Common myeloid progenitor, CD34-positive (primary cell): ENCODE measurements at regions not wholly inside any gene's neighbourhood (a gene's known extent, or its start where the extent isn't known, plus 50 kb on each side); places are given as distances from the start of the nearest gene placed in this dataset.

Experiments used
- CTCF ChIA-PET: fragments of 350-600 bp; sonication (Branson Sonifier 250); formaldehyde crosslinking; loops from one replicate; lab custom pipeline; 2021; ENCODE audit warnings: antibody characterized with exemption; lab: Charles Lee
- POLR2A ChIA-PET: fragments of 350-600 bp; sonication (Branson Sonifier 250); formaldehyde crosslinking; loops from one replicate; lab custom pipeline; 2021; ENCODE audit warnings: antibody characterized with exemption; lab: Charles Lee
- DNase-seq, 3 donors: peaks; one replicate each; pipeline versions ENCODE4 v3.0.0 to v3.0.0-alpha.2; 2013
- H3K27ac ChIP-seq, 2 experiments: 1 replicate in 1 of 2; 2 replicates in 1 of 2; pipeline ENCODE4 v1.7.0; 2013; ENCODE audit warnings: inconsistent platforms in 2 of 2, low read length in 2 of 2, mild to moderate bottlenecking in 2 of 2, low read depth in 1 of 2, moderate library complexity in 1 of 2; ENCODE audit not compliant: severe bottlenecking in 2 of 2, insufficient read depth in 1 of 2, poor library complexity in 1 of 2
- H3K27me3 ChIP-seq, 5 experiments: replicated peaks in 2 of 5; 1 replicate in 3 of 5; 2 replicates in 2 of 5; pipeline versions ENCODE4 v1.6.1 to v1.7.0; 2013; ENCODE audit warnings: low read length in 4 of 5, mild to moderate bottlenecking in 2 of 5, moderate library complexity in 2 of 5, inconsistent platforms in 1 of 5; ENCODE audit not compliant: insufficient read depth in 5 of 5, control insufficient read depth in 4 of 5
- H3K36me3 ChIP-seq, 4 experiments: 1 replicate in 2 of 4; 2 replicates in 2 of 4; pipeline versions ENCODE4 v1.6.1 to v1.7.0; 2013; ENCODE audit warnings: low read length in 3 of 4, control low read depth in 1 of 4, mild to moderate bottlenecking in 1 of 4; ENCODE audit not compliant: control insufficient read depth in 4 of 4, insufficient read depth in 4 of 4
- H3K4me1 ChIP-seq, 4 experiments: 1 replicate in 3 of 4; 2 replicates in 1 of 4; pipeline versions ENCODE4 v1.6.1 to v1.7.1; 2013; ENCODE audit warnings: low read length in 3 of 4, mild to moderate bottlenecking in 3 of 4, control low read depth in 1 of 4, inconsistent platforms in 1 of 4, moderate library complexity in 1 of 4; ENCODE audit not compliant: control insufficient read depth in 4 of 4, insufficient read depth in 4 of 4; ENCODE audit errors: control extremely low read depth in 1 of 4
- H3K4me3 ChIP-seq, 7 experiments: 1 replicate in 4 of 7; 2 replicates in 3 of 7; pipeline versions ENCODE4 v1.5.1 to v1.7.0; 2013; ENCODE audit warnings: mild to moderate bottlenecking in 7 of 7, low read length in 6 of 7, moderate library complexity in 6 of 7, inconsistent platforms in 2 of 7, low read depth in 2 of 7, control low read depth in 1 of 7; ENCODE audit not compliant: insufficient read depth in 4 of 7, control insufficient read depth in 1 of 7; ENCODE audit errors: extremely low read depth in 1 of 7
- H3K9me3 ChIP-seq, 5 experiments: 1 replicate in 4 of 5; 2 replicates in 1 of 5; pipeline versions ENCODE4 v1.6.1 to v1.7.1; 2013; ENCODE audit warnings: low read length in 4 of 5, mild to moderate bottlenecking in 2 of 5, inconsistent platforms in 1 of 5, low read depth in 1 of 5, moderate library complexity in 1 of 5; ENCODE audit not compliant: control insufficient read depth in 4 of 5, insufficient read depth in 2 of 5; ENCODE audit errors: control extremely low read depth in 1 of 5
- WGBS: methylation state at CpG from one replicate; pipeline ENCODE4 v1.1.5; 2013; ENCODE audit not compliant: insufficient coverage; 5-methylcytosine and 5-hydroxymethylcytosine counted together

DNA sequence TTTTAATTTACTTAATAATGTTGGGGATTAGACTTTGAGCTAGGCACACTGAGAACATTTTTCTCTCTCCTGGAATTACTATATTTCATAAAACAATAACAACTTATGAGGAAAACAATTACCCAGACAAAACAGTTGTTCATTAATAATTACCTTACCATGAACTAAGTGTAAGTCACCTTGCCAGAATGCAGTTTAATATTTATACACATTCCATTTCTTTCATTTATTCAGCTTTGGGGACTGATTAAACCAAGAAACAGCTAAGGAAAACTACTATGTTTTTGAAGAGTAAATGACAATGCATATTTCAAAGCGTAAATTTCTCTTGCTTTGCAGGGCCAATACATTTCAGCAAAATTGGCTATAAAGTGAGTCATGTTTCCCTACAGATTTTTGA lies 616.2 kb downstream of the PRELID2 start:
- no peaks in the 10 kb centered on the region for H3K4me1 ChIP-seq
- no CpG with 5 or more reads among the region's 1 CpG for WGBS
- POLR2A ChIA-PET: no interaction called here
- no peaks in the 10 kb centered on the region for H3K36me3 ChIP-seq
- no peak overlapping the region for H3K4me3 ChIP-seq
- no peaks in the 10 kb centered on the region for H3K27me3 ChIP-seq
- CTCF ChIA-PET: no interaction called here
- no peak overlapping the region for H3K27ac ChIP-seq
- peaks cover 0 to 1% (median 0%) of the 10 kb centered on the region in 5 experiments for H3K9me3 ChIP-seq
- DNase-seq: no peak

DNA sequence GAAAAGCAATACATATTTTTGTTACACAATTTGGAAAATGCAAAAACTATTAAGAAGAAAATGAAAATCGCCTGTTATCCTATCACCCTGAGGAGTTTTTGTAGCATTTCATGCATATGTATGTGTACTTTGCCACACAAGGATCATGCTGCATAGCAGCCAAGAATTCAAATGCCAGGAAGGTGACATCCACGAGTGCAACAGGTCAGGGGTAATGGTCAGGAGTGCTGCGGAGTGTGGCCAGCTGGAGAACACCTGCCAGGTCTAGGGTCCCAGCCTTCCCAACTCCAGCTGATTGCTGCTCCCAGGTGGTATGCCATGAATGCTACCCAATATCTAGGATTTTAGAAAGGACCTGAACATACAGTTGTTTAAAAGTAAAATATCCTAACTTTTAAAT lies 617.1 kb downstream of the PRELID2 start:
- H3K27ac ChIP-seq: no peak overlapping the region
- no peak overlapping the region for H3K4me3 ChIP-seq
- H3K27me3 ChIP-seq: no peaks in the 10 kb centered on the region
- H3K36me3 ChIP-seq: no peaks in the 10 kb centered on the region
- no peak for DNase-seq
- CTCF ChIA-PET: no interaction called here
- WGBS: 85% methylated on average over 2 of the region's 3 CpGs
- POLR2A ChIA-PET: no interaction called here
- H3K9me3 ChIP-seq: peaks cover 0 to 1% (median 0%) of the 10 kb centered on the region in 5 experiments
- H3K4me1 ChIP-seq: no peaks in the 10 kb centered on the region

DNA sequence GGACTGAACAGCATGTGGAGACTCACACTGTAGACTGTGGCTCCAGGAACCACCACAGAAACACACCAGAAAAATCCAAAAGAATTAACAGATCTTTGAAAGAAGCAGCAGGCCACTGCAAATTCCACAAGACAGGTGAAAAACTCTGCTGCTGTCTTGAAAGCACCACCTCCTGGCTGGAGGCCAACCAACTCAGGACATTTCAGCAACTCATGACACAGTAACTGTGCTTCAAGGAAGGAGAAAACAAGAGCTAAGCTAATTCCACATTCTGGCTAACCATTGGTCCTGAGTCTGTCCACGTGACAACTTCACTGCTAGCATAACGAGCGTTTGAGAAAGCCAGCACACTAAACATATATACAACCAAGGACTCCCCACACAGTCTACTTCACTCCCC lies 625.1 kb downstream of the PRELID2 start:
- Histone ChIP-seq H3K4me1 (no peaks in the 10 kb centered on the region), H3K27ac (no peak overlapping the region), H3K9me3 (peaks cover 0 to 4% (median 0%) of the 10 kb centered on the region in 5 experiments), H3K36me3 (no peaks in the 10 kb centered on the region), H3K27me3 (no peaks in the 10 kb centered on the region), H3K4me3 (no peak overlapping the region)
- DNase-seq: no peak
- 100% methylated on average over 3 of the region's 3 CpGs for WGBS
- CTCF ChIA-PET: no interaction called here
- POLR2A ChIA-PET: no interaction called here

DNA sequence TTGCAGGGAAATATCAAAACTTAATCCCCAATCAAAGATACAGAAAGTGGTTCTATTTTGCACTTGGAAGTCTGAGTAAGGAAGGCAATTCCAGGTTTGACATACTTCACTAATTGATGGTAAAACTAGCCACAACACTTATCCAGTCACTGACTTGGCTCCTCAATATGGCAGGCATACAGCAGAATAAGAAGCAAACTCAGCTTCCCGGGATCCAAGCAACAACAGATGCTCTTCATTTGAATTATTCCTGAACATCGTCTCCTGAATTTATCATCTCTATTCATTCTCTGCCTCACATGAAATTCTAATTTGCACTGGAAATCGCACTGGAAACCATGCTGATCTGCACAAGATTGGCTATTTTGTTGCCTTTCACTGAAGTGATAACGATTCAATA lies 629.6 kb downstream of the PRELID2 start:
- no peak for DNase-seq
- no peaks in the 10 kb centered on the region for H3K27me3 ChIP-seq
- CTCF ChIA-PET: no interaction called here
- no peaks in the 10 kb centered on the region for H3K36me3 ChIP-seq
- 100% methylated on average over 3 of the region's 4 CpGs for WGBS
- no peak overlapping the region for H3K27ac ChIP-seq
- H3K9me3 ChIP-seq: peaks cover 0 to 4% (median 0%) of the 10 kb centered on the region in 5 experiments
- POLR2A ChIA-PET: no interaction called here
- H3K4me3 ChIP-seq: no peak overlapping the region
- H3K4me1 ChIP-seq: no peaks in the 10 kb centered on the region

DNA sequence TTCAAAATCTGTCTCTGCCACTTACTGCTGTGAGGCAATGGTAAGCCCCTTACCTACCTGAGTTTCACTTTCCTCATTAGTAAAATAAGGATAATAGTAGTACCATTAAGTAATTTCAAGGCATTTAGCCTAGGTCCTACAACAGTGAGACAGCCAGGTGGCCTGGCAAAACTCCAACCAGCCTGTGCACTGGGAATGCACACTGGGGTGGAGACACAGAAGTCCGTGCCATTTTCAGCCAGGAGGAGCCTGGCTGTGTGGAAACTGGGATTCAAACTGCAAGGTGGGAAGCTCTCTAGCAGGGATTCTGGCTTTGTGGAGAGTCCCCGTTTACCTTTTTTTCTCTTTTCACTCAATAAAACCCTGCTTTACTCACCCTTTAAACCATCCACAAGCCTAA lies 630.4 kb downstream of the PRELID2 start:
- no peaks in the 10 kb centered on the region for H3K27me3 ChIP-seq
- H3K9me3 ChIP-seq: peaks cover 0 to 4% (median 0%) of the 10 kb centered on the region in 5 experiments
- DNase-seq: no peak
- no peaks in the 10 kb centered on the region for H3K4me1 ChIP-seq
- WGBS: no CpG with 5 or more reads among the region's 2 CpGs
- no peak overlapping the region for H3K4me3 ChIP-seq
- CTCF ChIA-PET: no interaction called here
- POLR2A ChIA-PET: no interaction called here
- H3K36me3 ChIP-seq: no peaks in the 10 kb centered on the region
- H3K27ac ChIP-seq: no peak overlapping the region

DNA sequence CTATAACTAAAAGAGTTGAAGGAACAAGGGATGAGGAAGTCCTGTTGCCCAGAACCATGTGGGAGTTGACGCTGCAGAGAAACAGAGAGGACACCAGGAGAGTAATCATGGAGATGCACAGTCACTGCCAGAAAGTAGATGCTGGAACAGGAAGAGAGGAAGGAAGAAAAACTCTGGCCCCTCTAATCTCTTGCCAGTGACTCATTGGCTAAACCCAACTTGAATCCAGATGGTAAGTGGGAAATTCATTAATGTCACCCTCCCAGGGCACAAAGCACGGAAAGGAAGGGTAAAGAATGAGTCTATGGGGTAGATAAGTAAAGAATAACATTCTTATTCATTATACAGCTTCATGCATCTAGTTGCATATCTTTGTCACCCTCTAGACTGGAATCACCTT lies 631.9 kb downstream of the PRELID2 start:
- ChIA-PET CTCF (no interaction called here), POLR2A (no interaction called here)
- H3K4me1 ChIP-seq: no peaks in the 10 kb centered on the region
- WGBS: 87% methylated on average over 1 of the region's 2 CpGs
- peaks cover 0 to 3% (median 0%) of the 10 kb centered on the region in 5 experiments for H3K9me3 ChIP-seq
- DNase-seq: no peak
- no peak overlapping the region for H3K4me3 ChIP-seq
- no peaks in the 10 kb centered on the region for H3K36me3 ChIP-seq
- no peak overlapping the region for H3K27ac ChIP-seq
- H3K27me3 ChIP-seq: no peaks in the 10 kb centered on the region

DNA sequence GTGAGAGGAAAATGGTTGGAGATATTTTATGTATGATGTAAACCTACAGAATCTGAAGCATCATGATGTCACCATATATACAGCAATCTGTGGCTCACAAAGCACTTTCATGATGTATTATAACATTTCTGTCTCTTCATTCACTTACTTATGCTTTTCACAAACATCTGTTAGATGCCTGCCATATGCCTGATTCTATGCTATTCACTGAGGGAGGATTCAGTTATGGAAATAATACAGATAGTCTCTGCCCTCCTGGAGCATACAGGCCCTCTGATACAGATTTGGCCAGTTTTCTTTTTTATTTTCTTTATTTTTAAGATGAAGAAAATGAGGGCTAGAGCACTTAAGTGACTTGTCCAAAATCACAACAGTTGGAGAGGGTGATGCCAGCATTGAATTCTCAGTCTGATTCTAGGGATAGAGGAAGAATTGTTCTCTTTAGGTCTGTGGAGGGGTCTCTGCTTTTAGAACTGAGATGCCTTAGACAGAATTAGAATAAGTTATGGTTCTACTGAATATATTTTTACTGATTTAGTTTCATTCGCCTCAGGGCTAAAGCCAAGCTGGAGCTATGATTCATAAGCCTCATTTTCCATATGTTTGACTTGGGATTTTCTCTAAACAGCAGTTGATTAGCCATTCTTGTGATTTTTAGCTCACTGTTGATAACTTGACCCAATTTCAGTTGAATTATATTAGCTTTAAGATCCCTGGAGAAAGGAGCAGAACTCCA lies 636.4 kb downstream of the PRELID2 start:
- WGBS: no CpG with 5 or more reads among the region's 1 CpG
- CTCF ChIA-PET: no interaction called here
- DNase-seq: no peak
- POLR2A ChIA-PET: no interaction called here
- no peaks in the 10 kb centered on the region for H3K4me1 ChIP-seq
- H3K9me3 ChIP-seq: no peaks in the 10 kb centered on the region
- no peak overlapping the region for H3K27ac ChIP-seq
- no peaks in the 10 kb centered on the region for H3K36me3 ChIP-seq
- no peaks in the 10 kb centered on the region for H3K27me3 ChIP-seq
- H3K4me3 ChIP-seq: no peak overlapping the region
